Liver (tissue), 8 donors: ENCODE measurements at regions not wholly inside any gene's neighbourhood (a gene's known extent, or its start where the extent isn't known, plus 50 kb on each side); places are given as distances from the start of the nearest gene placed in this dataset.
"Not testable (repeated sequence)": the region's sequence is repeated elsewhere in the genome, so short reads cannot be mapped to it uniquely, and the experiment has no call there.

ENCODE experiments used
- DNase-seq: peaks from one replicate; pipeline ENCODE4 v3.0.0-alpha.2; 2017; ENCODE audit warnings: low spot score
- H3K27ac ChIP-seq, 2 donors: one replicate each; pipeline ENCODE4 v1.7.0; 2013; ENCODE audit warnings: inconsistent platforms in 2 of 2, low read length in 2 of 2, control low read depth in 1 of 2, low read depth in 1 of 2, mild to moderate bottlenecking in 1 of 2
- H3K27me3 ChIP-seq, 4 donors: one replicate each; pipeline versions ENCODE4 v1.6.1 to v1.7.0; 2013; ENCODE audit warnings: low read length in 3 of 4, inconsistent platforms in 1 of 4, mild to moderate bottlenecking in 1 of 4, moderate library complexity in 1 of 4; ENCODE audit not compliant: control insufficient read depth in 4 of 4, insufficient read depth in 4 of 4
- H3K36me3 ChIP-seq, 4 donors: one replicate each; pipeline versions ENCODE4 v1.6.1 to v1.7.0; 2013; ENCODE audit warnings: low read length in 3 of 4, mild to moderate bottlenecking in 3 of 4, low read depth in 1 of 4, moderate library complexity in 1 of 4; ENCODE audit not compliant: control insufficient read depth in 4 of 4, insufficient read depth in 3 of 4
- H3K4me1 ChIP-seq, 4 donors: one replicate each; pipeline versions ENCODE4 v1.6.1 to v1.7.0; 2013; ENCODE audit warnings: low read length in 3 of 4, mild to moderate bottlenecking in 3 of 4, moderate library complexity in 1 of 4; ENCODE audit not compliant: control insufficient read depth in 4 of 4, insufficient read depth in 4 of 4
- H3K4me3 ChIP-seq, 3 donors: one replicate each; pipeline versions ENCODE4 v1.6.1 to v1.7.0; 2013; ENCODE audit warnings: low read length in 3 of 3, control low read depth in 1 of 3, low read depth in 1 of 3, mild to moderate bottlenecking in 1 of 3
- H3K9ac ChIP-seq, 2 donors: one replicate each; pipeline ENCODE4 v1.7.0; 2013; ENCODE audit warnings: low read length in 2 of 2, mild to moderate bottlenecking in 2 of 2, moderate library complexity in 2 of 2, control low read depth in 1 of 2, low read depth in 1 of 2
- H3K9me3 ChIP-seq, 4 donors: one replicate each; pipeline versions ENCODE4 v1.6.1 to v1.7.0; 2013; ENCODE audit warnings: low read length in 3 of 4; ENCODE audit not compliant: control insufficient read depth in 4 of 4
- ATF3 ChIP-seq: IDR thresholded peaks from 2 replicates; pipeline ENCODE4 v1.6.1; 2016; ENCODE audit warnings: antibody characterized with exemption
- CTCF ChIP-seq: fragments of 150-350 bp; IDR thresholded peaks from 2 replicates; pipeline ENCODE4 v1.5.1; 2017; ENCODE audit warnings: improper control_type of control experiment, low read depth, low read length; ENCODE audit not compliant: missing input control
- EGR1 ChIP-seq, 2 donors: IDR thresholded peaks; 2 replicates each; pipeline ENCODE4 v1.6.1; 2016 to 2018; ENCODE audit warnings: antibody characterized with exemption in 2 of 2, low read depth in 2 of 2
- FOXA1 ChIP-seq: IDR thresholded peaks from 2 replicates; pipeline ENCODE4 v1.6.1; 2016; ENCODE audit warnings: antibody characterized with exemption
- FOXA2 ChIP-seq: IDR thresholded peaks from 2 replicates; pipeline ENCODE4 v1.6.1; 2016; ENCODE audit warnings: antibody characterized with exemption
- GABPA ChIP-seq, 2 donors: IDR thresholded peaks in 1 of 2; conservative IDR thresholded peaks in 1 of 2; 2 replicates each; pipeline ENCODE4 v1.6.1; 2016; ENCODE audit warnings: antibody characterized with exemption in 2 of 2, mild to moderate bottlenecking in 1 of 2, moderate library complexity in 1 of 2
- HNF4A ChIP-seq, 2 donors: conservative IDR thresholded peaks; 2 replicates each; pipeline ENCODE4 v1.6.1; 2016; ENCODE audit warnings: antibody characterized with exemption in 2 of 2, mild to moderate bottlenecking in 2 of 2
- HNF4G ChIP-seq: IDR thresholded peaks from 2 replicates; pipeline ENCODE4 v1.6.1; 2016; ENCODE audit warnings: antibody characterized with exemption
- JUND ChIP-seq, 2 donors: IDR thresholded peaks; 2 replicates each; pipeline ENCODE4 v1.6.1; 2016; ENCODE audit warnings: antibody characterized with exemption in 2 of 2
- MAX ChIP-seq: IDR thresholded peaks from 2 replicates; pipeline ENCODE4 v1.6.1; 2016; ENCODE audit warnings: antibody characterized with exemption
- NR2F2 ChIP-seq: IDR thresholded peaks from 2 replicates; pipeline ENCODE4 v1.6.1; 2016; ENCODE audit warnings: antibody characterized with exemption
- RAD21 ChIP-seq, 2 donors: IDR thresholded peaks; 2 replicates each; pipeline ENCODE4 v1.6.1; 2016; ENCODE audit warnings: antibody characterized with exemption in 2 of 2, mild to moderate bottlenecking in 2 of 2
- REST ChIP-seq: IDR thresholded peaks from 2 replicates; pipeline ENCODE4 v1.6.1; 2016; ENCODE audit warnings: antibody characterized with exemption, mild to moderate bottlenecking
- RXRA ChIP-seq, 2 donors: IDR thresholded peaks; 2 replicates each; pipeline ENCODE4 v1.6.1; 2017 to 2018; ENCODE audit warnings: antibody characterized with exemption in 2 of 2, mild to moderate bottlenecking in 1 of 2
- SP1 ChIP-seq: IDR thresholded peaks from 2 replicates; pipeline ENCODE4 v1.6.1; 2018; ENCODE audit warnings: antibody characterized with exemption, mild to moderate bottlenecking
- TAF1 ChIP-seq: conservative IDR thresholded peaks from 2 replicates; pipeline ENCODE4 v1.6.1; 2016; ENCODE audit warnings: antibody characterized with exemption, mild to moderate bottlenecking
- YY1 ChIP-seq: IDR thresholded peaks from 2 replicates; pipeline ENCODE4 v1.6.1; 2016; ENCODE audit warnings: antibody characterized with exemption, mild to moderate bottlenecking
- ZBTB33 ChIP-seq: IDR thresholded peaks from 2 replicates; pipeline ENCODE4 v1.6.1; 2016; ENCODE audit warnings: antibody characterized with exemption
- WGBS: extraction: QIAGEN DNeasy Blood & Tissue Kit; methylation state at CpG from one replicate; pipeline ENCODE4 v1.1.7; 2013; 5-methylcytosine and 5-hydroxymethylcytosine counted together
- donor health status: healthy.
- donor health status: healthy.
- donor health status: healthy.
- donor health status: healthy.
- donor health status: healthy.

- TF ChIP-seq ZBTB33 (no peak), TAF1 (no peak), HNF4G (no peak), GABPA (IDR thresholded peaks at IDR 0.05 in 1 of 2, conservative IDR thresholded peaks at IDR 0.05 in 1 of 2) (no peak), SP1 (no peak), NR2F2 (no peak), FOXA1 (no peak), ATF3 (no peak), RXRA (IDR thresholded peaks at IDR 0.05) (no peak), EGR1 (IDR thresholded peaks at IDR 0.05; ENCODE audit: low read depth in 2 of 2) (no peak)
These were observed 179.4 kb upstream of the DCC start (continued) for GRCh38 chr18:52160636-52161035.

GRCh38 chr18:52163478-52163877, 176.5 kb upstream of the DCC start:
- WGBS, result 94% methylated on average over 1 of the region's 1 CpG
- DNase-seq, result no peak
- no peak overlapping the region for H3K27ac ChIP-seq
- H3K4me3 ChIP-seq, result no peak overlapping the region
- no peaks in the 10 kb centered on the region for H3K9me3 ChIP-seq
- H3K27me3 ChIP-seq, result no peaks in the 10 kb centered on the region
- TF ChIP-seq FOXA2, result no peak
- no peak for TF ChIP-seq HNF4G
- TF ChIP-seq YY1, result no peak
- TF ChIP-seq MAX, result no peak
- TF ChIP-seq HNF4A (conservative IDR thresholded peaks at IDR 0.05), result no peak
- no peak for TF ChIP-seq ATF3
- TF ChIP-seq SP1, result no peak
- no peak for TF ChIP-seq NR2F2
- TF ChIP-seq RAD21 (IDR thresholded peaks at IDR 0.05), result no peak
- no peak for TF ChIP-seq GABPA (IDR thresholded peaks at IDR 0.05 in 1 of 2, conservative IDR thresholded peaks at IDR 0.05 in 1 of 2)
- TF ChIP-seq EGR1 (IDR thresholded peaks at IDR 0.05; ENCODE audit: low read depth in 2 of 2), result no peak
- TF ChIP-seq REST, result no peak
- TF ChIP-seq JUND (IDR thresholded peaks at IDR 0.05), result no peak
- TF ChIP-seq CTCF, result no peak
- no peak for TF ChIP-seq TAF1
- no peak for TF ChIP-seq ZBTB33
- TF ChIP-seq RXRA (IDR thresholded peaks at IDR 0.05), result no peak
- no peak for TF ChIP-seq FOXA1
- H3K36me3 ChIP-seq, result no peaks in the 10 kb centered on the region
- H3K9ac ChIP-seq, result no peak overlapping the region
- no peaks in the 10 kb centered on the region for H3K4me1 ChIP-seq

- H3K27ac ChIP-seq, H3K36me3 ChIP-seq, H3K9ac ChIP-seq, H3K27me3 ChIP-seq, H3K4me3 ChIP-seq, DNase-seq, H3K4me1 ChIP-seq, H3K9me3 ChIP-seq: not testable (repeated sequence)
- WGBS, result 85% methylated on average over 3 of the region's 3 CpGs
These were observed 171.9 kb upstream of the DCC start for GRCh38 chr18:52168131-52168530.
